ENCODE measurements at regions not wholly inside any gene's neighbourhood (a gene's known extent, or its start where the extent isn't known, plus 50 kb on each side); places are given as distances from the start of the nearest gene placed in this dataset.

DNA sequence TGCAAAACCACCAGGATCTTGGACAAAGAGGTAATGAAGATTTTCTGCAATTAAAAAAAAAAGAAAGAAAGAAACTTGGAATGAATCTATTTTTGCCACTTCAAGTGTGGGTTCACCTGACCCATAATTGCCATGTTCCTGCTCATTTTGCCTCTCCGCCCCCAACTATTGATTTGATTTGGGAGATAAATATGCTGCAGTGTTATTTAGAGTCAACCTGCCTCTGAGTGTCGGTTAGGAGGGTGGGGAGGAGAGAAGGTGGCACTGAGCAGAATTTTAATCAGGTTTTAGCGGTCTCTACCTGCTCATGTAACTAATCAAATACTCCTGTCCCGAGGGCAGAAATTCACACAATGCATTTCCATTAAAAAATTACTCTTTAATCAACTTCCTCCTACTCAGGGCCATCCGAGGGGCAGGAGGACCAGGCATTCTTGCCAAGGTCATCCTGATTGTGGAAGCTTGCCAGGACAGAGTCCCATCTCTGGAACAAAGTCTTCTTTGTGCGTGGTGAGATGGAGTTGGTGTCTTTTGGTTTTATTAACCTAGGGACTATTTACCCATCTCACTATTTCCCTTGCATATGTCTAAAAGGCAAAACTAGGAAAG is 300.1 kb downstream of the CDH26 start:
- H3K79me2 ChIP-seq (ENCODE audit: insufficient read depth) = no peaks in the 10 kb centered on the region
- H3K27me3 ChIP-seq (ENCODE audit: insufficient read depth) = no peaks in the 10 kb centered on the region
- TF ChIP-seq YY1 (IDR thresholded peaks at IDR 0.05; ENCODE audit: low read depth) (no peak), TEAD4 (IDR thresholded peaks at IDR 0.05; ENCODE audit: borderline replicate concordance, insufficient read depth) (no peak), JUND (IDR thresholded peaks at IDR 0.05) (no peak), MEF2A (IDR thresholded peaks at IDR 0.05; ENCODE audit: borderline replicate concordance, low read depth) (no peak), NFIC (IDR thresholded peaks at IDR 0.05; ENCODE audit: borderline replicate concordance) (no peak), EP300 (IDR thresholded peaks at IDR 0.05; ENCODE audit: borderline replicate concordance in 1 of 2, low read depth in 1 of 2, low read length in 1 of 2) (no peak)
- TF ChIP-seq, protein P1, sequence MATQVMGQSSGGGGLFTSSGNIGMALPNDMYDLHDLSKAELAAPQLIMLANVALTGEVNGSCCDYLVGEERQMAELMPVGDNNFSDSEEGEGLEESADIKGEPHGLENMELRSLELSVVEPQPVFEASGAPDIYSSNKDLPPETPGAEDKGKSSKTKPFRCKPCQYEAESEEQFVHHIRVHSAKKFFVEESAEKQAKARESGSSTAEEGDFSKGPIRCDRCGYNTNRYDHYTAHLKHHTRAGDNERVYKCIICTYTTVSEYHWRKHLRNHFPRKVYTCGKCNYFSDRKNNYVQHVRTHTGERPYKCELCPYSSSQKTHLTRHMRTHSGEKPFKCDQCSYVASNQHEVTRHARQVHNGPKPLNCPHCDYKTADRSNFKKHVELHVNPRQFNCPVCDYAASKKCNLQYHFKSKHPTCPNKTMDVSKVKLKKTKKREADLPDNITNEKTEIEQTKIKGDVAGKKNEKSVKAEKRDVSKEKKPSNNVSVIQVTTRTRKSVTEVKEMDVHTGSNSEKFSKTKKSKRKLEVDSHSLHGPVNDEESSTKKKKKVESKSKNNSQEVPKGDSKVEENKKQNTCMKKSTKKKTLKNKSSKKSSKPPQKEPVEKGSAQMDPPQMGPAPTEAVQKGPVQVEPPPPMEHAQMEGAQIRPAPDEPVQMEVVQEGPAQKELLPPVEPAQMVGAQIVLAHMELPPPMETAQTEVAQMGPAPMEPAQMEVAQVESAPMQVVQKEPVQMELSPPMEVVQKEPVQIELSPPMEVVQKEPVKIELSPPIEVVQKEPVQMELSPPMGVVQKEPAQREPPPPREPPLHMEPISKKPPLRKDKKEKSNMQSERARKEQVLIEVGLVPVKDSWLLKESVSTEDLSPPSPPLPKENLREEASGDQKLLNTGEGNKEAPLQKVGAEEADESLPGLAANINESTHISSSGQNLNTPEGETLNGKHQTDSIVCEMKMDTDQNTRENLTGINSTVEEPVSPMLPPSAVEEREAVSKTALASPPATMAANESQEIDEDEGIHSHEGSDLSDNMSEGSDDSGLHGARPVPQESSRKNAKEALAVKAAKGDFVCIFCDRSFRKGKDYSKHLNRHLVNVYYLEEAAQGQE (IDR thresholded peaks at IDR 0.05; ENCODE audit: low read depth, low read length) = no peak
- TF ChIP-seq, protein P2, sequence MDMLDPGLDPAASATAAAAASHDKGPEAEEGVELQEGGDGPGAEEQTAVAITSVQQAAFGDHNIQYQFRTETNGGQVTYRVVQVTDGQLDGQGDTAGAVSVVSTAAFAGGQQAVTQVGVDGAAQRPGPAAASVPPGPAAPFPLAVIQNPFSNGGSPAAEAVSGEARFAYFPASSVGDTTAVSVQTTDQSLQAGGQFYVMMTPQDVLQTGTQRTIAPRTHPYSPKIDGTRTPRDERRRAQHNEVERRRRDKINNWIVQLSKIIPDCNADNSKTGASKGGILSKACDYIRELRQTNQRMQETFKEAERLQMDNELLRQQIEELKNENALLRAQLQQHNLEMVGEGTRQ (IDR thresholded peaks at IDR 0.05; ENCODE audit: borderline replicate concordance, low read depth, low read length) = no peak
- TF ChIP-seq, protein P3, sequence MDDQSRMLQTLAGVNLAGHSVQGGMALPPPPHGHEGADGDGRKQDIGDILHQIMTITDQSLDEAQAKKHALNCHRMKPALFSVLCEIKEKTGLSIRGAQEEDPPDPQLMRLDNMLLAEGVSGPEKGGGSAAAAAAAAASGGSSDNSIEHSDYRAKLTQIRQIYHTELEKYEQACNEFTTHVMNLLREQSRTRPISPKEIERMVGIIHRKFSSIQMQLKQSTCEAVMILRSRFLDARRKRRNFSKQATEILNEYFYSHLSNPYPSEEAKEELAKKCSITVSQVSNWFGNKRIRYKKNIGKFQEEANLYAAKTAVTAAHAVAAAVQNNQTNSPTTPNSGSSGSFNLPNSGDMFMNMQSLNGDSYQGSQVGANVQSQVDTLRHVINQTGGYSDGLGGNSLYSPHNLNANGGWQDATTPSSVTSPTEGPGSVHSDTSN (IDR thresholded peaks at IDR 0.05) = no peak
- TF ChIP-seq, protein P4, sequence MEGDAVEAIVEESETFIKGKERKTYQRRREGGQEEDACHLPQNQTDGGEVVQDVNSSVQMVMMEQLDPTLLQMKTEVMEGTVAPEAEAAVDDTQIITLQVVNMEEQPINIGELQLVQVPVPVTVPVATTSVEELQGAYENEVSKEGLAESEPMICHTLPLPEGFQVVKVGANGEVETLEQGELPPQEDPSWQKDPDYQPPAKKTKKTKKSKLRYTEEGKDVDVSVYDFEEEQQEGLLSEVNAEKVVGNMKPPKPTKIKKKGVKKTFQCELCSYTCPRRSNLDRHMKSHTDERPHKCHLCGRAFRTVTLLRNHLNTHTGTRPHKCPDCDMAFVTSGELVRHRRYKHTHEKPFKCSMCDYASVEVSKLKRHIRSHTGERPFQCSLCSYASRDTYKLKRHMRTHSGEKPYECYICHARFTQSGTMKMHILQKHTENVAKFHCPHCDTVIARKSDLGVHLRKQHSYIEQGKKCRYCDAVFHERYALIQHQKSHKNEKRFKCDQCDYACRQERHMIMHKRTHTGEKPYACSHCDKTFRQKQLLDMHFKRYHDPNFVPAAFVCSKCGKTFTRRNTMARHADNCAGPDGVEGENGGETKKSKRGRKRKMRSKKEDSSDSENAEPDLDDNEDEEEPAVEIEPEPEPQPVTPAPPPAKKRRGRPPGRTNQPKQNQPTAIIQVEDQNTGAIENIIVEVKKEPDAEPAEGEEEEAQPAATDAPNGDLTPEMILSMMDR (IDR thresholded peaks at IDR 0.05) = no peak
- no peaks in the 10 kb centered on the region for H3F3A ChIP-seq (replicated peaks; ENCODE audit: insufficient read depth)
- H4K20me1 ChIP-seq (ENCODE audit: insufficient read depth) = no peaks in the 10 kb centered on the region
- no peaks in the 10 kb centered on the region for H3K9me3 ChIP-seq
- H3K27ac ChIP-seq (ENCODE audit: low read depth in 2 of 2, low read length in 1 of 2) = no peak overlapping the region
- no peak overlapping the region for H3K4me2 ChIP-seq
- H3K9ac ChIP-seq = no peak overlapping the region
- H3K36me3 ChIP-seq (replicated peaks in 1 of 2; ENCODE audit: control insufficient read depth in 1 of 2, insufficient read depth in 2 of 2, low read length in 1 of 2) = no peaks in the 10 kb centered on the region
- no peak overlapping the region for H2AFZ ChIP-seq (ENCODE audit: low read depth)
- H3K4me3 ChIP-seq (ENCODE audit: low read depth in 2 of 2, low read length in 1 of 2) = no peak overlapping the region
- ChIA-PET CTCF (interaction anchor here (2.5 kb wide), 1 partner anchor 48 kb away, joined by 10 read pairs; no protein-coding TSS in a partner anchor), POLR2A (no interaction called here)
- 9% methylated on average over 6 of the region's 6 CpGs for WGBS (ENCODE audit: low lambda C conversion rate)
- H3K4me1 ChIP-seq (ENCODE audit: control insufficient read depth in 1 of 2, insufficient read depth in 2 of 2, low read depth in 1 of 2, low read length in 1 of 2) = peaks cover 0 to 20% of the 10 kb centered on the region in 2 experiments; a peak in 2 of 4 replicates
- no peak for DNase-seq
- H3K9me2 ChIP-seq = no peaks in the 10 kb centered on the region

All from SK-N-SH (cell line).